GM11168 (cell line): ENCODE measurements at regions not wholly inside any gene's neighbourhood (a gene's known extent, or its start where the extent isn't known, plus 50 kb on each side); places are given as distances from the start of the nearest gene placed in this dataset.
"Not testable (repeated sequence)": the region's sequence is repeated elsewhere in the genome, so short reads cannot be mapped to it uniquely, and the experiment has no call there.

Experiments used
- in situ Hi-C: fragments of 300-500 bp; cut with MboI; formaldehyde crosslinking; loops from one replicate; pipeline ENCODE4 v1.12.0; 2022; ENCODE audit warnings: low sequenced_read_pairs; ENCODE audit not compliant: unreplicated experiment

GRCh38 chr20:50450881-50451752 is 59.1 kb upstream of the PTPN1 start:
- in situ Hi-C loops: no loop called here

GRCh38 chr20:50451792-50452425 is 58.3 kb upstream of the PTPN1 start:
- in situ Hi-C loops: not testable (repeated sequence)

GRCh38 chr20:50453533-50454244 is 56.5 kb upstream of the PTPN1 start:
- in situ Hi-C loops: no loop called here

GRCh38 chr20:50455245-50455644 is 54.9 kb upstream of the PTPN1 start:
- in situ Hi-C loops: not testable (repeated sequence)

- in situ Hi-C loops: no loop called here
Observed at GRCh38 chr20:50455656-50456451, 54.3 kb upstream of the PTPN1 start.

- in situ Hi-C loops: no loop called here
Observed at GRCh38 chr20:50456452-50457324, 53.5 kb upstream of the PTPN1 start.

GRCh38 chr20:50459124-50459918 is 50.9 kb upstream of the PTPN1 start:
- in situ Hi-C loops: no loop called here

- in situ Hi-C loops: loop anchor here (5.0 kb wide), 1 partner anchor 278 kb away; no protein-coding TSS in a partner anchor
Observed at GRCh38 chr20:50460115-50460607, 50.0 kb upstream of the PTPN1 start.
